ENCODE measurements at regions not wholly inside any gene's neighbourhood (a gene's known extent, or its start where the extent isn't known, plus 50 kb on each side); places are given as distances from the start of the nearest gene placed in this dataset.
"Not testable (repeated sequence)": the region's sequence is repeated elsewhere in the genome, so short reads cannot be mapped to it uniquely, and the experiment has no call there.

- no peak for DNase-seq
These were observed 94.6 kb upstream of the RNF32 start for GRCh38 chr7:156545979-156546378.

- DNase-seq = no peak
These were observed 95.5 kb upstream of the RNF32 start for GRCh38 chr7:156544919-156545715.

GRCh38 chr7:156543699-156544598 lies 96.6 kb upstream of the RNF32 start:
- no peak for DNase-seq

DNA sequence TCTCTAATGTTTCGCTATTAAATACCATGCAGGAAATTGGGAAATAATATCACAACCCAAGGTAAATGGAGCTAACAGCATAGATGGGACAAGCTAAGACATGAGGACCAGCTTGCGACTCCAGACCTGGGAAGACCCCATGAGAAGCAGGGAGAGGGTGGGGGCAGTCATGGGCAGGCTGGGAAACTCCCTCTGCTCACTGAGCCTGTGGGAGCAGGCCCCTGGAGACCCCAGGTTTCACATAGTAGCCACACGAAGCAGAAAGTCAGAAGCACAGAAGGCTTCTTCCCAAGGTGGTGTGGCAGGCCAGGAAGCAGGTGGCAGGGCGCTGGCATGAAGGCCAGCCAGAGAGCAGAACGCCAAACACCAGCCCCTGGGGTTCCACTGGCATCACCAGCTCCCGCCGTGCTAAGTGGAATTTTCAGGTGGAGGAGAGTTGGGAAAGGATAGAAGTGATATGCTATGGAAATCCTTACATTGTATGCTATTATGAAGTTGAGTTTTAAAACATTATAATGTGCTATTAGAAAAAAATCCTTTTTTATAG lies 99.9 kb upstream of the RNF32 start:
- no peak for DNase-seq

DNA sequence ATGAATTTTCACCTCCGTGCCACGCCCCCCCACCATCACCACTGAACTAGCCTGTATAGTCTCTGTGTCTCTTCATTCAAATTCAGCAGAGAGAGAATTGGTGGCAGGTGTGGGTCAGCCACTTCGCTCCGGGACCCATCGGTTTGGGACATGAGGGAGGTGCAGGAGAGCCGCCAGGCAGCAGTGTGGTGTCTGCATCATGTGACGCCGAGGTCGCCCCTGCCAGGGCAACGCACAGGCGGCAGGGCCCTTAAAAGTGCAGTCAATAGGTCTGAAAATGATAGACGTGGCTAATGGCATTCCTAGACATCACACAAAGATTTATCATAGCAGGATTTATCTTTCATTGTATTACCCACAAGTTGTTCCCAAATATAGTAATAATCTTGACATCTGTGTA lies 100.6 kb upstream of the RNF32 start:
- DNase-seq = no peak

- DNase-seq = no peak
These were observed 103.6 kb upstream of the RNF32 start for GRCh38 chr7:156537006-156537405.

- no peak for DNase-seq
These were observed 105.6 kb upstream of the RNF32 start for GRCh38 chr7:156534925-156535324.

DNA sequence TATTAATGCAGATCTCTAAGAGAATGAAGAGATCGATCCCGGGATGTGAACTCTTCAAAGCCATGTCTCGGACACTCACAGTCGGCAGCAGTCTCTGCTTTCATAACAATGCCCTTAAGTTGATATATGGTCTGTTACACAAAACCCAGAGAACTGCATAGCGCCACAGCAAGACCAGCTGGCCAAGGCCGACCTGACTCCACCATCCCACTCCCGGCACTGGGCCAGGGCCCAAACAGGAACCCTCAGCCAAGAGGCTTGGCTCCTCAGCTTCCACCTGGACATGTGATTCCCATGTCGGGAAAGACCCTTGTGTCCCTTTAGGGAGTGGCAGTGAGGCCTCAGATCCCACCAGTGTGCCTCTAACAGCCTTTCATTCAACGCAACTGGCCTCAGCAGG lies 106.6 kb upstream of the RNF32 start:
- no peak for DNase-seq

- no peak for DNase-seq
These were observed 107.2 kb upstream of the RNF32 start for GRCh38 chr7:156533420-156533819.

GRCh38 chr7:156532016-156532602 lies 108.5 kb upstream of the RNF32 start:
- no peak for DNase-seq

GRCh38 chr7:156529956-156530355 lies 110.6 kb upstream of the RNF32 start:
- no peak for DNase-seq

GRCh38 chr7:156527458-156527890 lies 113.1 kb upstream of the RNF32 start:
- no peak for DNase-seq

GRCh38 chr7:156524818-156525597 lies 115.6 kb upstream of the RNF32 start:
- no peak for DNase-seq

GRCh38 chr7:156523447-156524048 lies 117.0 kb upstream of the RNF32 start:
- no peak for DNase-seq

- no peak for DNase-seq
These were observed 117.8 kb upstream of the RNF32 start for GRCh38 chr7:156522801-156523200.

GRCh38 chr7:156519070-156519469 lies 121.5 kb upstream of the RNF32 start:
- no peak for DNase-seq

GRCh38 chr7:156518466-156518865 lies 122.1 kb upstream of the RNF32 start:
- DNase-seq = no peak

GRCh38 chr7:156517858-156518257 lies 122.7 kb upstream of the RNF32 start:
- not testable (repeated sequence) for DNase-seq

- DNase-seq = no peak
These were observed 123.7 kb upstream of the RNF32 start for GRCh38 chr7:156516791-156517378.

DNA sequence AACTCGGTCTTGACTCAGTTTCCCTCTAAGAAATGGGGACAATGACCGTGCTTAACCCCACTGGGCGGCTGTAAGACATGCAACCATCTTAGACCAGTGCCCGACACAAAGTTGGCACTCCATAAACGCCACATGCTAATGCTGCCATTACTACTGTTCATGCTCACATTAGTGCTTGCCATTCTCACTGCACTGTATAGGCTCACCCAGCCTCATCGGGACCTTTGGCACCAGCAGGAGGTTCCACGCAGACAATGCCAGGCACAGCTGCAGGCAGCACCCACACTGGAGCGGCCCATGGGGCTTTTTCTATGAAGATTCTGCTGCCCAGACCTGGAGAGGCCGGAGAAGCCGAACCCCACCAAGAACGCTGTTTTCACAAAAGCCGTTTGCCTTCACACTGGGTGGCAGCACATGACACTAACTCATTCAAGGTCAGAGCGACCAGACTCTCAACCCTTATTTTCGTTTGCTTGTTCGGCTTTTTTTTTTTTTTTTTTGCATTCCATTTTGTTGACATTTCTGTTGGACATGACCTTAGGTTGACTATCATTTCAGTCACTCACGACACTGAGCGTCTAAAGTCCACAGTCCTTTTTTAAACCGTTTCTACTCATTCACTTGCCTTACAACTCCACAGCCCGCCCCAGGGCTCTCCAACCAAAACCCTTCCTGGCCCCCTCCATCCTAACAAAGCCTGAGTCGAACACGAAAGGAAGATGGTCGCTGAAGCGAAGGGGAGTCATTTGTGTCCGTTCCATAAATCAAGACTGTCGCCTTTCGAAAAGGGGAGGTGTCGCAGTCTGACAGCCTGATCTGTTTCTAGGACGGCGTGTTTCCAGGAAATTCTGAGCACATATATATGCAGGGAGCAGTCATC lies 124.4 kb upstream of the RNF32 start:
- no peak for DNase-seq

- DNase-seq = no peak
These were observed 125.7 kb upstream of the RNF32 start for GRCh38 chr7:156514851-156515250.
